Astrocyte of the spinal cord (primary cell): ENCODE measurements at regions not wholly inside any gene's neighbourhood (a gene's known extent, or its start where the extent isn't known, plus 50 kb on each side); places are given as distances from the start of the nearest gene placed in this dataset.

Experiments used
- DNase-seq: peaks from one replicate; pipeline ENCODE4 v3.0.0; 2011; ENCODE audit warnings: low read depth, low spot score
- H3K4me3 ChIP-seq: 2 replicates; pipeline ENCODE4 v1.5.1; 2011; ENCODE audit warnings: low read depth, mild to moderate bottlenecking, low read length, moderate library complexity
- in situ Hi-C: cut with HindIII; loops from 2 replicates; pipeline ENCODE4 v1.10.0; 2017; ENCODE audit warnings: low sequenced_read_pairs
- TF ChIP-seq, protein P1 (sequence below): IDR thresholded peaks from 2 replicates; pipeline ENCODE4 v1.5.1; 2012; ENCODE audit warnings: low read depth, mild to moderate bottlenecking, low read length, inconsistent platforms

- in situ Hi-C loops, result no loop called here
- no peak overlapping the region for H3K4me3 ChIP-seq
- no peak for DNase-seq
- TF ChIP-seq, protein P1, sequence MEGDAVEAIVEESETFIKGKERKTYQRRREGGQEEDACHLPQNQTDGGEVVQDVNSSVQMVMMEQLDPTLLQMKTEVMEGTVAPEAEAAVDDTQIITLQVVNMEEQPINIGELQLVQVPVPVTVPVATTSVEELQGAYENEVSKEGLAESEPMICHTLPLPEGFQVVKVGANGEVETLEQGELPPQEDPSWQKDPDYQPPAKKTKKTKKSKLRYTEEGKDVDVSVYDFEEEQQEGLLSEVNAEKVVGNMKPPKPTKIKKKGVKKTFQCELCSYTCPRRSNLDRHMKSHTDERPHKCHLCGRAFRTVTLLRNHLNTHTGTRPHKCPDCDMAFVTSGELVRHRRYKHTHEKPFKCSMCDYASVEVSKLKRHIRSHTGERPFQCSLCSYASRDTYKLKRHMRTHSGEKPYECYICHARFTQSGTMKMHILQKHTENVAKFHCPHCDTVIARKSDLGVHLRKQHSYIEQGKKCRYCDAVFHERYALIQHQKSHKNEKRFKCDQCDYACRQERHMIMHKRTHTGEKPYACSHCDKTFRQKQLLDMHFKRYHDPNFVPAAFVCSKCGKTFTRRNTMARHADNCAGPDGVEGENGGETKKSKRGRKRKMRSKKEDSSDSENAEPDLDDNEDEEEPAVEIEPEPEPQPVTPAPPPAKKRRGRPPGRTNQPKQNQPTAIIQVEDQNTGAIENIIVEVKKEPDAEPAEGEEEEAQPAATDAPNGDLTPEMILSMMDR, result no peak
Measured at GRCh38 chr3:18725668-18726407, 300.7 kb upstream of the SATB1 start.

DNA sequence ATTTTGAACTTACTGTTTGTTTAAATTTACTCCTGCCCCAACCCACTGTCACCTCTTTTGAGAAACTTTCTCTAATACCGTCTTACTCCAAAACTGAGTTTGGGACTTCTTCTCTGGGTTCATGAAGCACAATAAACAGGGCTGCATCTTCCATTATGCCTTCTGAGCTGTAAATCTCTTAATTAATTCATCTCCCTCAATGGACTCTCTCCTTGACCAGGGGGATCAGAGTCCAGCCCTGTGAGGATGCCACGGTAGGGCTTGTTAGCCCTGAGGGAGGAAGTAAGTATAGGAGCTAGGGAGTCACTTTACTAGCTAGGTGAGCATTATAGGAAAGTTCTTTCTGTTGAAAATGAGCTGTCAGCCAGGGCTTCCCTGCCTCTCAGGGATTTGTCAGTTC, 299.3 kb upstream of the SATB1 start:
- TF ChIP-seq, protein P1, result no peak
- in situ Hi-C loops, result no loop called here
- no peak for DNase-seq
- H3K4me3 ChIP-seq, result no peak overlapping the region

- TF ChIP-seq, protein P1, result no peak
- no peak overlapping the region for H3K4me3 ChIP-seq
Measured at GRCh38 chr3:18723206-18723810, 298.2 kb upstream of the SATB1 start.

GRCh38 chr3:18720543-18720942, 295.4 kb upstream of the SATB1 start:
- in situ Hi-C loops, result no loop called here
- H3K4me3 ChIP-seq, result no peak overlapping the region
- DNase-seq, result no peak
- TF ChIP-seq, protein P1, result no peak

More at GRCh38 chr3:18723206-18723810, 298.2 kb upstream of the SATB1 start:
- no peak for DNase-seq
- in situ Hi-C loops, result no loop called here

DNA sequence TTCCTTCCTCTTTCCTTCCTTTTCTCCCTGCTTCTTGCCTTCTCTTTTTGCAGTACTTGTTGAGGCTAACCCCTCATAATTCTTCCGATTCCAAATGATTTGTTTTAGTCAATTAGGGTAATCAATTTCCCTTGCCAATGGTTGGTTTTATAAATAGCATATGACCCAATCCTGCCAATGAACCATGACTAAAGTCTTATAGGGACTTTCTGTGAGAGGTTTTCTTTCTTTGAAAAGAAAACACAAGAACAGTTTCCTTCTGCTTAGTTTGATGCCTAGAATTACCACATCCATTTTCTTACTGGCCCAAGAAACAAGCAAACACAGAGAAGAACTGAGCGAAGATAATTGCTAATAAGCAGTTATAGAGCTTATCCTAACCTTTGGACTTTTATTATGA, 292.5 kb upstream of the SATB1 start:
- H3K4me3 ChIP-seq, result no peak overlapping the region
- no peak for DNase-seq
- in situ Hi-C loops, result no loop called here
- TF ChIP-seq, protein P1, result no peak

GRCh38 chr3:18716821-18717220, 291.7 kb upstream of the SATB1 start:
- DNase-seq, result no peak
- TF ChIP-seq, protein P1, result no peak
- in situ Hi-C loops, result no loop called here
- no peak overlapping the region for H3K4me3 ChIP-seq
